Raji (cell line): ENCODE measurements at regions not wholly inside any gene's neighbourhood (a gene's known extent, or its start where the extent isn't known, plus 50 kb on each side); places are given as distances from the start of the nearest gene placed in this dataset.

ENCODE experiments used
- POLR2A ChIP-seq: IDR thresholded peaks from 2 replicates; pipeline ENCODE4 v1.6.1; 2011; ENCODE audit warnings: low read depth, low read length, control low read depth; ENCODE audit not compliant: insufficient read depth

- no peak for TF ChIP-seq POLR2A
Measured at GRCh38 chr12:31906557-31907301, 52.5 kb upstream of the RESF1 start.

GRCh38 chr12:31903025-31903424, 56.2 kb upstream of the RESF1 start:
- TF ChIP-seq POLR2A: no peak

- TF ChIP-seq POLR2A: no peak
Measured at GRCh38 chr12:31900271-31900670, 58.9 kb upstream of the RESF1 start.

- no peak for TF ChIP-seq POLR2A
Measured at GRCh38 chr12:31899109-31899508, 60.1 kb upstream of the RESF1 start.

- TF ChIP-seq POLR2A: peak; percentile 39; the same call in 1 of the 2 replicates
Measured at GRCh38 chr12:31897781-31898503, 61.3 kb upstream of the RESF1 start.

- TF ChIP-seq POLR2A: peak; percentile 49
Measured at GRCh38 chr12:31896514-31897039, 62.6 kb upstream of the RESF1 start.

- no peak for TF ChIP-seq POLR2A
Measured at GRCh38 chr12:31895449-31896150, 63.6 kb upstream of the RESF1 start.

- TF ChIP-seq POLR2A: no peak
Measured at GRCh38 chr12:31890295-31891285, 68.6 kb upstream of the RESF1 start.

- TF ChIP-seq POLR2A: no peak
Measured at GRCh38 chr12:31887109-31887811, 72.0 kb upstream of the RESF1 start.

GRCh38 chr12:31880340-31880739, 78.9 kb upstream of the RESF1 start:
- TF ChIP-seq POLR2A: no peak

- TF ChIP-seq POLR2A: no peak
Measured at GRCh38 chr12:31877884-31878283, 81.3 kb upstream of the RESF1 start.

GRCh38 chr12:31876568-31877424, 82.4 kb upstream of the RESF1 start:
- TF ChIP-seq POLR2A: no peak

GRCh38 chr12:31875609-31875964, 83.6 kb upstream of the RESF1 start:
- TF ChIP-seq POLR2A: no peak
